Ectodermal cell (in vitro differentiated cells): ENCODE measurements at regions not wholly inside any gene's neighbourhood (a gene's known extent, or its start where the extent isn't known, plus 50 kb on each side); places are given as distances from the start of the nearest gene placed in this dataset.

ENCODE experiments used
- H3K27ac ChIP-seq: 2 replicates; pipeline ENCODE4 v1.7.0; 2013; ENCODE audit warnings: mild to moderate bottlenecking, low read depth, low read length; ENCODE audit not compliant: insufficient read depth, poor library complexity, severe bottlenecking
- H3K27me3 ChIP-seq: 2 replicates; pipeline ENCODE4 v1.7.0; 2013; ENCODE audit warnings: mild to moderate bottlenecking, low read length; ENCODE audit not compliant: insufficient read depth, control insufficient read depth, poor library complexity, severe bottlenecking
- H3K36me3 ChIP-seq: one replicate; pipeline ENCODE4 v1.7.0; 2013; ENCODE audit warnings: low read length; ENCODE audit not compliant: control insufficient read depth, insufficient read depth
- H3K4me1 ChIP-seq: one replicate; pipeline ENCODE4 v1.7.0; 2013; ENCODE audit warnings: low read length; ENCODE audit not compliant: control insufficient read depth, insufficient read depth
- H3K4me3 ChIP-seq: 2 replicates; pipeline ENCODE4 v1.7.0; 2013; ENCODE audit warnings: low read depth, low read length, control low read depth; ENCODE audit not compliant: insufficient read depth
- H3K9me3 ChIP-seq: 2 replicates; pipeline ENCODE4 v1.7.0; 2013; ENCODE audit warnings: mild to moderate bottlenecking, low read length, moderate library complexity; ENCODE audit not compliant: control insufficient read depth
- WGBS, 2 experiments: methylation state at CpG; one replicate each; pipeline ENCODE4 v1.1.7; 2013; ENCODE audit warnings: missing lambda C conversion rate in 2 of 2; 5-methylcytosine and 5-hydroxymethylcytosine counted together

- Histone ChIP-seq H3K27me3 (no peaks in the 10 kb centered on the region), H3K4me3 (no peak overlapping the region), H3K27ac (no peak overlapping the region), H3K9me3 (no peaks in the 10 kb centered on the region), H3K4me1 (no peaks in the 10 kb centered on the region), H3K36me3 (no peaks in the 10 kb centered on the region)
- WGBS, 2 experiments, result 95% methylated on average over 8 to 9 of the region's 9 CpGs
Observed at GRCh38 chr2:18791172-18791797, 201.9 kb upstream of the NT5C1B start.

GRCh38 chr2:18790509-18791171 lies 201.3 kb upstream of the NT5C1B start:
- H3K27me3 ChIP-seq, result no peaks in the 10 kb centered on the region
- H3K36me3 ChIP-seq, result no peaks in the 10 kb centered on the region
- no peak overlapping the region for H3K4me3 ChIP-seq
- H3K4me1 ChIP-seq, result no peaks in the 10 kb centered on the region
- no peaks in the 10 kb centered on the region for H3K9me3 ChIP-seq
- 93 to 100% methylated on average over 3 of the region's 3 CpGs for WGBS, 2 experiments
- no peak overlapping the region for H3K27ac ChIP-seq

- H3K4me3 ChIP-seq, result no peak overlapping the region
- 87 to 90% methylated on average over 4 to 5 of the region's 5 CpGs for WGBS, 2 experiments
- H3K9me3 ChIP-seq, result no peaks in the 10 kb centered on the region
Observed at GRCh38 chr2:18788592-18788991, 199.2 kb upstream of the NT5C1B start.

GRCh38 chr2:18787726-18788125 lies 198.4 kb upstream of the NT5C1B start:
- Histone ChIP-seq H3K27ac (no peak overlapping the region), H3K27me3 (peaks cover 15% of the 10 kb centered on the region), H3K4me1 (no peaks in the 10 kb centered on the region), H3K36me3 (no peaks in the 10 kb centered on the region), H3K9me3 (no peaks in the 10 kb centered on the region), H3K4me3 (no peak overlapping the region)
- 93 to 95% methylated on average over 1 to 2 of the region's 2 CpGs for WGBS, 2 experiments

More at GRCh38 chr2:18788592-18788991, 199.2 kb upstream of the NT5C1B start:
- Histone ChIP-seq H3K27me3 (peaks cover 8% of the 10 kb centered on the region), H3K4me1 (no peaks in the 10 kb centered on the region), H3K27ac (no peak overlapping the region), H3K36me3 (no peaks in the 10 kb centered on the region)

- 65 to 75% methylated on average over 2 of the region's 2 CpGs for WGBS, 2 experiments
- peaks cover 50% of the 10 kb centered on the region for H3K27me3 ChIP-seq
Observed at GRCh38 chr2:18784245-18784644, 194.9 kb upstream of the NT5C1B start.

GRCh38 chr2:18781541-18782280 lies 192.3 kb upstream of the NT5C1B start:
- H3K36me3 ChIP-seq, result no peaks in the 10 kb centered on the region
- H3K27ac ChIP-seq, result no peak overlapping the region
- no peak overlapping the region for H3K4me3 ChIP-seq
- peaks cover 5% of the 10 kb centered on the region for H3K4me1 ChIP-seq
- 83 to 96% methylated on average over 1 of the region's 1 CpG for WGBS, 2 experiments
- H3K27me3 ChIP-seq, result peaks cover 75% of the 10 kb centered on the region
- no peaks in the 10 kb centered on the region for H3K9me3 ChIP-seq

More at GRCh38 chr2:18784245-18784644, 194.9 kb upstream of the NT5C1B start:
- Histone ChIP-seq H3K4me1 (no peaks in the 10 kb centered on the region), H3K27ac (no peak overlapping the region), H3K4me3 (no peak overlapping the region), H3K9me3 (no peaks in the 10 kb centered on the region), H3K36me3 (no peaks in the 10 kb centered on the region)

- WGBS, 2 experiments, result 0 to 7% methylated on average over 1 to 2 of the region's 2 CpGs
- no peak overlapping the region for H3K4me3 ChIP-seq
- H3K4me1 ChIP-seq, result peaks cover 8% of the 10 kb centered on the region
- H3K27me3 ChIP-seq, result peaks cover 97% of the 10 kb centered on the region
- H3K36me3 ChIP-seq, result no peaks in the 10 kb centered on the region
- no peak overlapping the region for H3K27ac ChIP-seq
- H3K9me3 ChIP-seq, result no peaks in the 10 kb centered on the region
Observed at GRCh38 chr2:18777250-18777812, 188.0 kb upstream of the NT5C1B start.

GRCh38 chr2:18771212-18771611 lies 181.8 kb upstream of the NT5C1B start:
- H3K27me3 ChIP-seq, result peaks cover 48% of the 10 kb centered on the region
- 50 to 64% methylated on average over 1 of the region's 1 CpG for WGBS, 2 experiments
- H3K4me3 ChIP-seq, result no peak overlapping the region
- H3K4me1 ChIP-seq, result no peaks in the 10 kb centered on the region
- H3K27ac ChIP-seq, result no peak overlapping the region
- no peaks in the 10 kb centered on the region for H3K36me3 ChIP-seq
- no peaks in the 10 kb centered on the region for H3K9me3 ChIP-seq

GRCh38 chr2:18763338-18763737 lies 174.0 kb upstream of the NT5C1B start:
- Histone ChIP-seq H3K9me3 (no peaks in the 10 kb centered on the region), H3K36me3 (no peaks in the 10 kb centered on the region), H3K27ac (no peak overlapping the region), H3K4me3 (no peak overlapping the region), H3K4me1 (no peaks in the 10 kb centered on the region), H3K27me3 (peaks cover 8% of the 10 kb centered on the region)
- 89 to 94% methylated on average over 1 of the region's 1 CpG for WGBS, 2 experiments

GRCh38 chr2:18762667-18763066 lies 173.3 kb upstream of the NT5C1B start:
- H3K4me3 ChIP-seq, result no peak overlapping the region
- H3K27ac ChIP-seq, result no peak overlapping the region
- WGBS, 2 experiments, result 86 to 89% methylated on average over 1 of the region's 1 CpG

More at GRCh38 chr2:18762667-18763066, 173.3 kb upstream of the NT5C1B start:
- Histone ChIP-seq H3K27me3 (peaks cover 8% of the 10 kb centered on the region), H3K36me3 (no peaks in the 10 kb centered on the region), H3K4me1 (no peaks in the 10 kb centered on the region), H3K9me3 (no peaks in the 10 kb centered on the region)
